SK-N-SH (cell line): ENCODE measurements at regions not wholly inside any gene's neighbourhood (a gene's known extent, or its start where the extent isn't known, plus 50 kb on each side); places are given as distances from the start of the nearest gene placed in this dataset.

Experiments used
- EZH2phosphoT487 ChIP-seq: fragments of 200-600 bp; sonication (generic); IDR thresholded peaks from 2 replicates; pipeline ENCODE4 v1.6.1; 2017; ENCODE audit warnings: low read depth, mixed run types, mild to moderate bottlenecking, antibody characterized with exemption, moderate library complexity, borderline replicate concordance
- FOXM1 ChIP-seq: IDR thresholded peaks from 2 replicates; pipeline ENCODE4 v1.4.0; 2012; ENCODE audit warnings: low read depth, mild to moderate bottlenecking
- NRF1 ChIP-seq: IDR thresholded peaks from 2 replicates; pipeline ENCODE4 v1.6.1; 2012; ENCODE audit warnings: low read depth, mild to moderate bottlenecking, low read length
- POLR2AphosphoS5 ChIP-seq: IDR thresholded peaks from 2 replicates; pipeline ENCODE4 v1.6.1; 2012; ENCODE audit warnings: low read depth, low read length
- TF ChIP-seq, protein P1 (sequence below): fragments of 200-600 bp; sonication (generic); IDR thresholded peaks from 2 replicates; pipeline ENCODE4 v1.6.1; 2017; ENCODE audit warnings: antibody characterized with exemption, mild to moderate bottlenecking, moderate library complexity

- TF ChIP-seq NRF1 (no peak), EZH2phosphoT487 (no peak), FOXM1 (no peak), POLR2AphosphoS5 (no peak)
- TF ChIP-seq, protein P1, sequence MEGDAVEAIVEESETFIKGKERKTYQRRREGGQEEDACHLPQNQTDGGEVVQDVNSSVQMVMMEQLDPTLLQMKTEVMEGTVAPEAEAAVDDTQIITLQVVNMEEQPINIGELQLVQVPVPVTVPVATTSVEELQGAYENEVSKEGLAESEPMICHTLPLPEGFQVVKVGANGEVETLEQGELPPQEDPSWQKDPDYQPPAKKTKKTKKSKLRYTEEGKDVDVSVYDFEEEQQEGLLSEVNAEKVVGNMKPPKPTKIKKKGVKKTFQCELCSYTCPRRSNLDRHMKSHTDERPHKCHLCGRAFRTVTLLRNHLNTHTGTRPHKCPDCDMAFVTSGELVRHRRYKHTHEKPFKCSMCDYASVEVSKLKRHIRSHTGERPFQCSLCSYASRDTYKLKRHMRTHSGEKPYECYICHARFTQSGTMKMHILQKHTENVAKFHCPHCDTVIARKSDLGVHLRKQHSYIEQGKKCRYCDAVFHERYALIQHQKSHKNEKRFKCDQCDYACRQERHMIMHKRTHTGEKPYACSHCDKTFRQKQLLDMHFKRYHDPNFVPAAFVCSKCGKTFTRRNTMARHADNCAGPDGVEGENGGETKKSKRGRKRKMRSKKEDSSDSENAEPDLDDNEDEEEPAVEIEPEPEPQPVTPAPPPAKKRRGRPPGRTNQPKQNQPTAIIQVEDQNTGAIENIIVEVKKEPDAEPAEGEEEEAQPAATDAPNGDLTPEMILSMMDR = no peak
These were observed 179.8 kb downstream of the SLIT2 start for GRCh38 chr4:20431543-20431951.
